ENCODE measurements at regions not wholly inside any gene's neighbourhood (a gene's known extent, or its start where the extent isn't known, plus 50 kb on each side); places are given as distances from the start of the nearest gene placed in this dataset.

- H3K27ac ChIP-seq (ENCODE audit: insufficient read depth, low read depth, low read length), result no peak overlapping the region
- CTCF ChIA-PET, result interaction anchor here (1.3 kb wide), 1 partner anchor 11 kb away, joined by 3 read pairs; no protein-coding TSS in a partner anchor
- dilution Hi-C loops (cut with MboI; ENCODE audit: extremely low pct_ligation_motif_present, low sequenced_read_pairs) (no loop called here), intact Hi-C loops (cut with micrococcal nuclease) (no loop called here)
- no TSS peak for BruUV-seq (replicated peaks)
- no peak for FAIRE-seq
- no peaks in the 10 kb centered on the region for H4K20me1 ChIP-seq (replicated peaks; ENCODE audit: control insufficient read depth, extremely low read depth, insufficient read depth, low read length)
- no peaks in the 10 kb centered on the region for H3K79me2 ChIP-seq (ENCODE audit: control insufficient read depth, insufficient read depth, low read length)
- H3K27me3 ChIP-seq (ENCODE audit: control insufficient read depth in 2 of 2, insufficient read depth in 2 of 2, low read length in 2 of 2), result no peaks in the 10 kb centered on the region
- no peak overlapping the region for H2AFZ ChIP-seq (ENCODE audit: low read depth, low read length)
- POLR2A ChIA-PET, result no interaction called here
- TF ChIP-seq POLR2AphosphoS5 (IDR thresholded peaks at IDR 0.05; ENCODE audit: insufficient read depth, low read depth, low read length) (no peak), FOS (IDR thresholded peaks at IDR 0.05; ENCODE audit: borderline replicate concordance, insufficient read depth, low read length) (no peak), POLR2A (IDR thresholded peaks at IDR 0.05; ENCODE audit: low read depth, low read length) (no peak), EZH2 (IDR thresholded peaks at IDR 0.05; ENCODE audit: borderline replicate concordance, low read depth, low read length, severe bottlenecking) (no peak), MYC (IDR thresholded peaks at IDR 0.05; ENCODE audit: low read depth, low read length) (no peak), JUN (IDR thresholded peaks at IDR 0.05; ENCODE audit: borderline replicate concordance, insufficient read depth, insufficient read length, low read depth) (no peak), GATA2 (IDR thresholded peaks at IDR 0.05; ENCODE audit: insufficient read depth, insufficient read length, low read depth, low read length) (no peak), CTCF (IDR thresholded peaks at IDR 0.05; ENCODE audit: extremely low read depth in 1 of 2, insufficient read depth in 1 of 2, low read depth in 1 of 2, low read length in 2 of 2) (no peak), MAX (IDR thresholded peaks at IDR 0.05; ENCODE audit: insufficient read depth, insufficient read length) (no peak)
- H3K9me3 ChIP-seq (replicated peaks; ENCODE audit: control insufficient read depth, insufficient read depth, low read length), result no peaks in the 10 kb centered on the region
- no peak overlapping the region for H3K9ac ChIP-seq (replicated peaks; ENCODE audit: extremely low read depth, insufficient read depth, low read length)
- no peak overlapping the region for H3K4me3 ChIP-seq (replicated peaks in 1 of 3; ENCODE audit: insufficient read depth in 1 of 3, low read depth in 1 of 3, low read length in 3 of 3)
- no peak for DNase-seq (ENCODE audit: low read depth, low spot score)
- no peaks in the 10 kb centered on the region for H3K9me1 ChIP-seq (replicated peaks; ENCODE audit: control insufficient read depth, extremely low read depth, insufficient read depth, low read length)
- H3K4me1 ChIP-seq (ENCODE audit: control insufficient read depth, extremely low read depth, insufficient read depth, low read length), result no peaks in the 10 kb centered on the region
- H3K4me2 ChIP-seq (ENCODE audit: insufficient read depth, low read length), result no peak overlapping the region
- H3K36me3 ChIP-seq (ENCODE audit: control insufficient read depth in 2 of 2, extremely low read depth in 1 of 2, insufficient read depth in 2 of 2, low read length in 2 of 2), result no peaks in the 10 kb centered on the region
These were observed 93.0 kb upstream of the LYSMD4 start for GRCh38 chr15:99826157-99826780.

All from endothelial cell of umbilical vein (primary cell).